ENCODE measurements at regions not wholly inside any gene's neighbourhood (a gene's known extent, or its start where the extent isn't known, plus 50 kb on each side); places are given as distances from the start of the nearest gene placed in this dataset.

DNA sequence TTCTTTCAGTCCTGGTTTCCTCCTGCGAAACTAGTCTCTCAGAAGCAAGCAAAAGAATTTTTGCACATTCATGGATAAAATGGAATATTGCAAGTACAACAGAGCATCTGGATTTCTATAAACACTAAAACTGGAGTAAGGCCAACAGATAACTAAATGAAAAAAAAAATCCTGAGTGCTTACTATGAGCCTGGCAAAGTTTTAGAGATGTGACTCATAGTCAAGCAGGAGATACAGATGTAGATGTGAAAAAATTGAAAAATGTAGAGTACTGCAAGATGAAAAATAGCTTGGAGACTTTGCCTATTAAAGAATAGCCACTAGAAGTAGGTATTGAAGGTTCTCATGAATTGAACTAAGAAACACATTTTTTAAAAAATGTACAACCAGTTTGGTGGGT is 397.4 kb downstream of the OTOL1 start:
- Histone ChIP-seq H3K4me2 (ENCODE audit: low read length) (no peak overlapping the region), H4K20me1 (ENCODE audit: insufficient read depth) (no peaks in the 10 kb centered on the region), H3K4me3 (replicated peaks in 1 of 2; ENCODE audit: low read depth in 1 of 2, low read length in 2 of 2) (no peak overlapping the region), H3K9me2 (ENCODE audit: insufficient read depth) (no peaks in the 10 kb centered on the region; the same call in 1 of the 2 replicates), H3K4me1 (ENCODE audit: control insufficient read depth in 1 of 2, insufficient read depth in 2 of 2, low read length in 2 of 2) (peaks cover 8 to 9% of the 10 kb centered on the region in 2 experiments; a peak in 3 of 4 replicates), H3K36me3 (ENCODE audit: control insufficient read depth in 1 of 2, insufficient read depth in 2 of 2, low read length in 2 of 2) (no peaks in the 10 kb centered on the region), H3K9me3 (ENCODE audit: control insufficient read depth in 1 of 2, insufficient read depth in 1 of 2, low read depth in 1 of 2, low read length in 2 of 2) (no peaks in the 10 kb centered on the region), H3K27me3 (ENCODE audit: insufficient read depth, low read length) (no peaks in the 10 kb centered on the region), H3K27ac (ENCODE audit: low read depth, low read length) (no peak overlapping the region), H3K79me2 (ENCODE audit: insufficient read depth, low read length) (no peaks in the 10 kb centered on the region), H2AFZ (ENCODE audit: low read depth, low read length, poor library complexity, severe bottlenecking) (no peak overlapping the region), H3K9ac (ENCODE audit: low read length) (no peak overlapping the region)
- TF ChIP-seq ZFX (IDR thresholded peaks at IDR 0.05) (no peak), CBX3 (IDR thresholded peaks at IDR 0.05; ENCODE audit: low read depth) (no peak), EZH2 (IDR thresholded peaks at IDR 0.05) (no peak), REST (IDR thresholded peaks at IDR 0.05; ENCODE audit: low read depth) (no peak), RAD21 (IDR thresholded peaks at IDR 0.05; ENCODE audit: low read depth) (no peak), ELF1 (IDR thresholded peaks at IDR 0.05; ENCODE audit: borderline replicate concordance, low read depth) (no peak), SRF (IDR thresholded peaks at IDR 0.05; ENCODE audit: low read depth) (no peak), CEBPB (IDR thresholded peaks at IDR 0.05; ENCODE audit: low read depth) (no peak), POLR2A (IDR thresholded peaks at IDR 0.05; ENCODE audit: borderline replicate concordance, extremely low read depth, insufficient read depth, insufficient read length) (no peak), SIN3A (IDR thresholded peaks at IDR 0.05; ENCODE audit: low read depth) (no peak), FOSL1 (IDR thresholded peaks at IDR 0.05; ENCODE audit: low read depth) (no peak), EZH2phosphoT487 (IDR thresholded peaks at IDR 0.05; ENCODE audit: borderline replicate concordance) (no peak), TCF7L2 (IDR thresholded peaks at IDR 0.05; ENCODE audit: borderline replicate concordance, extremely low read depth, insufficient read depth, insufficient read length) (no peak), ZNF274 (IDR thresholded peaks at IDR 0.05; ENCODE audit: low read depth, low read length) (no peak), EGR1 (IDR thresholded peaks at IDR 0.05; ENCODE audit: low read depth) (no peak)
- TF ChIP-seq, protein P1, sequence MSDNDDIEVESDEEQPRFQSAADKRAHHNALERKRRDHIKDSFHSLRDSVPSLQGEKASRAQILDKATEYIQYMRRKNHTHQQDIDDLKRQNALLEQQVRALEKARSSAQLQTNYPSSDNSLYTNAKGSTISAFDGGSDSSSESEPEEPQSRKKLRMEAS (IDR thresholded peaks at IDR 0.05): no peak
- no TSS peak for BruUV-seq (replicated peaks)
- no peak for ATAC-seq
- ChIA-PET RAD21 (ENCODE audit: low non-redundant PET in 1 of 2, low total read pairs in 2 of 2, uncharacterized antibody in 2 of 2, unreplicated experiment in 2 of 2) (no interaction called here), POLR2A (no interaction called here), CTCF (no interaction called here)
- intact Hi-C loops (cut with micrococcal nuclease): no loop called here
- no peak for DNase-seq (ENCODE audit: low read depth, low spot score)

Measured in HCT116 (cell line).